Erythroblast (primary cell): ENCODE measurements at regions not wholly inside any gene's neighbourhood (a gene's known extent, or its start where the extent isn't known, plus 50 kb on each side); places are given as distances from the start of the nearest gene placed in this dataset.

Source experiments
- GATA1 ChIP-seq: IDR thresholded peaks from 2 replicates; pipeline ENCODE4 v1.6.1; 2011; ENCODE audit warnings: low read depth, mild to moderate bottlenecking, control low read depth, low read length, moderate library complexity
- POLR2A ChIP-seq: IDR thresholded peaks from 2 replicates; pipeline ENCODE4 v1.6.1; 2011; ENCODE audit warnings: mild to moderate bottlenecking, low read length

DNA sequence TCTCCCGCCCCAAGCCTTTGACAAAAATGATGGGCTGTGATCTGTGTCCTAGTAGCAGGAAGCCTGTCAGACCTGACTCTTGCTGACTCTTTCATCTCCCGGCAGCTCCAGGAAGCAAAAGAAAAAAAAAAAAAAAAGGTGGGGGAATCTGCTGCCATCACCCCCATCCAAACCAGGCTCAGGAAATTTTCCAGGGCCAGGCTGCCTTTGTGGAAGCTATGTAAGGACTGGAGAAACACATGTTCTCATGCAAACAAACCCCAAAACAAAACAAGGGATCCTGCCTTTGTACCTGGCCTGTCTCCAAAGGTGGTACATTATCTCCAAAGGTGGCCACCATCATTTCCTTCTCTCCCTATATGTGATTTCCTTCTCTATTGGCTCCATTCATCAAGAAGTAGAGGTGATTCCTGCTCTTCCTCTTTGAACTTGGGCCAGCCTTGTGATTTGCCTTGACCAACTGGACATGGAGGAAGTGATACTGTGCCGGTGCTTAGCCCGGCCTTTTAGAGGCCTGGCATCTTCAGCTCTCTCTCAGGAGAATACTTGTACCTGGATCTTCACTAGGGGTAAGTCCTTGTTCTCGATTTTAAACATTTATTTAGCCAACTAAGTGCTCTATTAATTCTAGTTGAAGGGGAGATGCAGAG lies 192.2 kb upstream of the SVIL start:
- no peak for TF ChIP-seq POLR2A
- TF ChIP-seq GATA1, result no peak
